Inferior parietal cortex (tissue), 1 donor: ENCODE measurements at regions not wholly inside any gene's neighbourhood (a gene's known extent, or its start where the extent isn't known, plus 50 kb on each side); places are given as distances from the start of the nearest gene placed in this dataset.

Experiments used
- DNase-seq: peaks from one replicate; pipeline ENCODE4 v3.0.0-alpha.2; 2016; ENCODE audit errors: extremely low spot score

GRCh38 chr10:36634916-36635315 lies 490.5 kb upstream of the ANKRD30A start:
- DNase-seq, result no peak

GRCh38 chr10:36630267-36630666 lies 495.1 kb upstream of the ANKRD30A start:
- no peak for DNase-seq

- DNase-seq, result no peak
These were observed 495.9 kb upstream of the ANKRD30A start for GRCh38 chr10:36629476-36629875.

- DNase-seq, result no peak
These were observed 500.8 kb upstream of the ANKRD30A start for GRCh38 chr10:36624551-36625100.

- no peak for DNase-seq
These were observed 504.1 kb upstream of the ANKRD30A start for GRCh38 chr10:36621346-36621745.

- DNase-seq, result no peak
These were observed 513.0 kb upstream of the ANKRD30A start for GRCh38 chr10:36612436-36612835.

GRCh38 chr10:36608866-36609265 lies 516.5 kb upstream of the ANKRD30A start:
- DNase-seq, result no peak

- no peak for DNase-seq
These were observed 517.1 kb upstream of the ANKRD30A start for GRCh38 chr10:36608251-36608650.

GRCh38 chr10:36606234-36606839 lies 519.1 kb upstream of the ANKRD30A start:
- no peak for DNase-seq

GRCh38 chr10:36604316-36604715 lies 521.1 kb upstream of the ANKRD30A start:
- no peak for DNase-seq

GRCh38 chr10:36603688-36604087 lies 521.7 kb upstream of the ANKRD30A start:
- no peak for DNase-seq

GRCh38 chr10:36602374-36602773 lies 523.0 kb upstream of the ANKRD30A start:
- DNase-seq, result no peak

- DNase-seq, result no peak
These were observed 527.6 kb upstream of the ANKRD30A start for GRCh38 chr10:36597756-36598320.

- no peak for DNase-seq
These were observed 532.4 kb upstream of the ANKRD30A start for GRCh38 chr10:36592964-36593363.

- DNase-seq, result no peak
These were observed 534.0 kb upstream of the ANKRD30A start for GRCh38 chr10:36591436-36591835.

GRCh38 chr10:36583690-36584089 lies 541.7 kb upstream of the ANKRD30A start:
- no peak for DNase-seq

GRCh38 chr10:36581237-36581636 lies 544.2 kb upstream of the ANKRD30A start:
- DNase-seq, result no peak

- DNase-seq, result no peak
These were observed 547.1 kb upstream of the ANKRD30A start for GRCh38 chr10:36578306-36578705.

GRCh38 chr10:36577126-36577525 lies 548.3 kb upstream of the ANKRD30A start:
- no peak for DNase-seq

GRCh38 chr10:36574207-36574606 lies 551.2 kb upstream of the ANKRD30A start:
- no peak for DNase-seq

GRCh38 chr10:36573246-36573645 lies 552.2 kb upstream of the ANKRD30A start:
- DNase-seq, result no peak

GRCh38 chr10:36564433-36564832 lies 561.0 kb upstream of the ANKRD30A start:
- no peak for DNase-seq
